DMS153 (cell line): ENCODE measurements at regions not wholly inside any gene's neighbourhood (a gene's known extent, or its start where the extent isn't known, plus 50 kb on each side); places are given as distances from the start of the nearest gene placed in this dataset.
"Not testable (repeated sequence)": the region's sequence is repeated elsewhere in the genome, so short reads cannot be mapped to it uniquely, and the experiment has no call there.

ENCODE experiments used
- DNase-seq: peaks from one replicate; lab custom pipeline; 2025; lab: John Stamatoyannopoulos, UW

DNA sequence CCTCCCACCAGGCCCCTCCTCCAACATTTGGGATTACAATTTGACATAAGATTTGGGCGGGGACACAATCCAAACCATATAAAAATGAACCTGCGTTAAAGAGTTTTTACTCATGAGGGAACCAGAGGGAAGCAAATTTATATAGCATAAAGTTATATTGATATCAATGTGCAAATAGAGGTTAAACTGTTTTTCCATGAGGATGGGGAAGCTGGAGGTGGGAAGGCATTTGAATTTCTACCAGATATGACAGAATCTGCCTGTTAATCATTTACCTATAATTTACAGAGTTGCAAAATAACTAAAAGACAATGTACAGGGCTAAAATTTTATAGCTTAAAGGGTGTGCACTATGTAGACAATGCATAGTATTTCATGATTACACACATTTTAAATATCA, 322.0 kb upstream of the FKBP1C start:
- no peak for DNase-seq

DNA sequence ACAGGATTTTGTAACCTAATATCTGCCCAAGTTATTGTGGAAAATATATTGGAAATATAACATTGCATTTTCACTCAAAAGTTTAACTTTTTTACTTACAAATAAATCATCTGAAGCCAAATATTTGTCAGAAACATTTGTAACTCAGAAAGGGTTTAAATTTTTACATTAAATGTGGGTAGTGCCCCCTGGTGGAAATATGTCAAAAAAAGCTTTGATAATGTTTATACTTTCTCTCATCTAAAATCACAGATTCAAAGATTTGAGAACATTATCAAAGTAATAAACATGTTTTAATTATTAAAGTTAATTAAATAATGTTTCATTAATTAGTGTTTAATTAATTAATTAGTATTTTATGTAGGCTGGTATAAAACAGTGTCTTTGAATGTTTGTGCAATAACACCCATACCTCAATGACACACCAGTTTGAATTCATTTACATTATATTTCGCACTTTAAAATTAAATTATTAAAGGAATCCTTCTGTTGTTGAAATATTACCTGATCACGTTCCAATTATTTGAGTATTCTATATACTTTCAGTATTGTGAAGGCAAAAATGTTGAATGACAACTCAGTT, 320.1 kb upstream of the FKBP1C start:
- DNase-seq: peak; percentile 8

DNA sequence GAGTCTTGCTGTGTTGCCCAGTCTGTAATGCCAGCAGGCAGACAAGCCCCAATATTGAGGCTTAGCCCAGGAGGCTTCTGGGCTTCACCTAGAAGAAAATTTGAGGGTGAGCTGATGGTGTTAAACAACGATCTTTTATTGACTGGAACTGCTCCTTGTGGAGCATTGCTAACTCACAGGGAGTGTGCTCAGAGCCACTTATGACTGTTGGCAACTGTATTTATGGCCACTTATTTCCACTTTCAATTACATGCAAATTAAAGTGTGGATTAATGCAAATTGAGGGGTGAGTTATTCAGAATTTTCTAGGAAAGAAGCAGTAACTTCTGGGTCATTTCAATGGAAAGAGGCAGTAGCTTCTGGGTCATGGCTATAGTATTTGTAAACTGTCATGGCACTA, 317.2 kb upstream of the FKBP1C start:
- DNase-seq: no peak

DNA sequence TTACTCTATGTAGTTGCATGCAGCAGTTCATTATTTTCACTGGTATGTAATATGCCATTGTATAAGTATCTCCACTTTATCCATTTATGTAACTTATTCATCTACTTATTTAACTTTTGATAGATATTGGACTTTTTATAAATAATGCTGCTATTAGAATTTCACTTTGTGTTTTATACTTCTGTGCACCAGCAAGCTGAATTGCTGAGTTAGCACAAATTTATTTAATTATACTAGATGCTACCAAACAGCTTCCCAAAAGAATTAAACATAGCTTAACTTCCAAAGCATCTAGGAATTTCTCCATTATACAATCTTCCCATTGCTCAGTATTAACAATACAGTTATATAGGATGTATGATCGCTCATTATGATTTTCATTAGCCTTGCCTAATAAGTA, 308.0 kb upstream of the FKBP1C start:
- no peak for DNase-seq

DNA sequence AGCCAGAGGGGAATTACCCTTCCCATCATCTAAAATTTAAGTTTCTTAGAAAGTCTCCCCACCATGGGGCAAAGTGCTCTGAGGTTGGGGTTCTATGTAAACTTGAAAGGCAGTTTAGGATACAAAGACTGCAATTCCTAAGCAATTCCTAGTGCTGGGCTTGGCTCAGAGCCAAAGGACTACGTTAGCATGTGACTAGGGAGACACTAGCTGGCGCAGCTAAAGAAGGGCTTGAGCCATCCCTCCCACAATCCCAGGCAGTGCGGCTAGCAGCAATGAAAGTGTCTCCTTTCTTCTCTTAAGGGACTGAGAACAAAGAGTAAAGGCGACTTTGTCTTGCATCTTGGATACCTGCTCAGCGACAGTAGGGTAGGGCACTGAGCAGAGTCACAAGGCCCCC, 306.6 kb upstream of the FKBP1C start:
- DNase-seq: no peak

DNA sequence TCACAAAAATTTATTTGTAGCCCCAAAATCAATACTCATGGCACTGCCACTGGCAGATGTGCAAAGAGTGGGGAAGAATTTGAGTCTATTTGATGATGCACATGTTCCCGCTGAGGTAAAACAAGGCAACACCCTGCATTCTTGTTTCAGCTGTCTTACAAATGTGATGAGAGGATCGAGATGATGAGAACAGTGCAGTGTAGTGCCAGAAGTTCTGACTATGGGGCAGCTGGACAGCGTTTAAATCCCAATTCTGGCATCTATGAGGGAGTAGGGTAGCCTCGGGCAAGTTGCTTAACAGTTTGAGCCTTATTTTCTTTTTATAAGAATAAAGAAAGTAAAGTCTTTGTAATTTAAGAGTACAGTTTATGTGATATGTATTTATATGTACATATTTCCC, 296.7 kb upstream of the FKBP1C start:
- no peak for DNase-seq

DNA sequence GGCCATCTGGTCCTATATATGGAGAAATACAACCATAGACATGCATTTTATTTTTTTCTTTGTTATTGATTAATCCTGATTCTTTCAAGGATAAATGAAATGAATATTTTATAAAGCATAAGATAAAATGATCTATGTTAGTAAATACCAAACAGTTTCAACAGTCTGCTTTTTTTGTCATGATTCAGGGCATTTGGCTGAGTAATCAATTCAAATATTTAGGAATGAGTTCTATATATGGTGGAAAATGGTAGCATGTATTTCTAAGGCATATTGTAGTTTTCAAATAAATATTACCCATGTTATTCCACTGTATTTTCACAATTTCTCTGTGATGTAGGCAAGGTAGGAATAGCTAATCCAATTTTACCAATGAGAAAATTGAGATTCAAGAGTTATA, 287.5 kb upstream of the FKBP1C start:
- no peak for DNase-seq

DNA sequence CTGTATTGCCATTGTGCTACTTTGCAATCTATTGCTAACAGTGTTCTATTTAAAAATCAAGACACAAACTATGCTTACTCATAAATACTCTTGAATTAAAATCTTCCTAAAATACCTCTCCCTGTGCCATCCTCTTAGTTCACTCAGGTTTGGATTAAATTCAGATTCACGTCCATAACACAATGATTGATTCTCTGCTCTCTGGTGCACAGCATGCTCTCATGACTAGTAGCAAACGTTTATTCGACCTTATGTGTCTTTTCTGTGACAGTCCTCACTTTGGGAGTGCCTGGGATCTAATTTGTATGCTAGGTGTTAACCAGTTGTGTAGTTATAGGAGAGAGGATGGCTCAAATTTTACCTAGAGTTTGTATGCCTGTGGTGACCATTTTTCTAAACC, 270.4 kb upstream of the FKBP1C start:
- DNase-seq: no peak

DNA sequence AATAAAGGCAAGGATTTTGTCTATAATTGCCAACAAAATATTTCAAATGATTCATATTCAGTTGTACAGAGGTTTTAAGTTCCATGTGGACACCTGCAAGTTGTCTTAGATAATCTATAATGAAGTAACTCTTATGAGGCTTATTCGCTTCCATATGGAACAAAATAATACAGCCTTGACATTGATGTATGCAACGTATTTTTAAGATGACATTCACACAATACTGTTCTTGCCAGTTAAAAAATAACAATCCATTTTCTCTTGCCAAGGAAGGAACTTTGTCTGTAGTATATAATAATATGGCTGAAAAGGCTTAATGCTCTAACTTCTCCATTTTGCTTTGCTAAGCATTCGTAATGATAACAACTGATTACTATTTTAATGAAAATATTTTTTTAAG, 269.3 kb upstream of the FKBP1C start:
- no peak for DNase-seq

DNA sequence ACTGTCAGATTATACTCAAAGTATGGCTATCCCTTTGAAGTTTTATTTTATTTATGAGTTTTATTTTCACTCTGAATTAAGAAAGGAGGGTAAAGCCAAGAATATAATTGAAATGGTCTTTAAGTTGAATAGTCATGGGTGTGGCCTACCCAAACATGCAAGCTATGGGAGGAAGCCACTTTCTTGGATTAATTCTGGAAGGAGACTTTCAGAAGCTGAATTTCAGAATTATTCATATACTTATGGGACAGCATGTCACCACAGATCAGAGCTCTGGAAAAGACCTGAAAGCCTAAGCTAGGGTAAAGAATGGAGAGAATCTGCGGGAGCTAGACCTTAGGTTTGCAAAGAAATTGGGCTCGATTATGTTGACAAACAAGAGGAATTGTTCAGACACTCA, 242.4 kb upstream of the FKBP1C start:
- DNase-seq: no peak

DNA sequence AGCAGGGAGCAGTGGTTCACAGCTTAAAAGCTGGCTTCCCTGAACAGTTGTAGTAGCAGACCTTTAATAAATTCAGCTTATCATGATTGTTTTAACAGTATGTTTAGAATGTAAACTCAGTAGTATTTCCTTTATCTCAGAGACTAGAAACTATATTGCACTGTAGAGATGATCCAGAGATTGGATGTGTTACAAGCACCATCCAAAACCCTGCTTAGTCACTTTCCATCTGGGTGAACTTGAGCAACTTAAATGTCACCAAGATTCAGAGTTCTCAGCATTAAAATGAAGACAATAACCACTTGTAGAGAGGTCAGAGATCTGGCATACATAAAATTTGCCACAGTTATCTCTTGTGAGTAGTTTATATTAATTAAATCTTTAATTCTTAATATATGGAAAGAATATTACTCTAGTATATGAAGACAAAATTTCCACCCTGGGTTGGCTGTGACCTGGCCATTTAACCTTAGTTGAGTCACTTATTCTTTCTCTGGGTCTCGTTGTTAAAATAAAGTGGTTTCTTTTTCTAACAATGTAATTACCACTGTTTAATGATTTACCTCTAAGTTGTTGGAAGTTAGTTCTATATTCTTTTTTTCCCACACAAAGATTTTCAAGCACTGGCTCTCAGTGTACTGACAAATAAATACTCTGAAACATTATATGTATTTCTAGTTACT, 239.2 kb upstream of the FKBP1C start:
- DNase-seq: no peak

DNA sequence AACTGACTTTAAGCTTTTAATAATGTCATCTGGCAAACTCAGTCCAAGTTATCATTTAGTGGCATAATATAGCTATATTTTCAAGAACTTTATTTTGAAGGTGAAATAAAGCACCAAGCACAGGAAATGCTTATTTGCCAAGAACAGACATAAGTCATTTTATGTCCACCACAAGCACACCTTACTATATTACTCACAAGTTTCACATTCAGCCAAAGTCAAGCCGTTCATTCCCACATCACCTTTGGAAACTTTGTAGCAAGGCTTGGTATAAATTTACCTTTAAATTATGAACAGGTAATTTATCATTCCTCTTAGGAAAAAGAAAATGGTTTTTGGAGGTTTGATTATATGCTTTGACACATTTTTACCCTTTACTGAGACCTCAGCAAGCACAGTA, 236.8 kb upstream of the FKBP1C start:
- DNase-seq: no peak

DNA sequence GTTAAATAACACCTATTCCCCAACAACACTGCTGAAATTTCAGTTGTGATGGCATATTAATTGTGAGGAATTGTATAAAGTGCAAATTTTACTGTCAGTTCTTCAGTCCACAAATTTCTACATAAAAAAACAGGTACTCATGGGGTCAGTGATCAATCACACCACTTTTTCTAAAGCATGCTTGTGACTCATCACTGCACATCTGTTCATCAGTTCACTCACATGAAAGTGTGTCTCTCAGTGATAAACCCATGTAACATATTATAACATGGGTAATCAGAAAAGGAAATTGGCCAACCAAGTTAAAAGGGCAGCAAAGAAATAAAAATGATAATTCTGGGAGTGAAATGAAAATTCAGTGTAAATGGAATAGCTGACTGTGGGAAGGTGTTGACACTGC, 234.7 kb upstream of the FKBP1C start:
- DNase-seq: no peak

DNA sequence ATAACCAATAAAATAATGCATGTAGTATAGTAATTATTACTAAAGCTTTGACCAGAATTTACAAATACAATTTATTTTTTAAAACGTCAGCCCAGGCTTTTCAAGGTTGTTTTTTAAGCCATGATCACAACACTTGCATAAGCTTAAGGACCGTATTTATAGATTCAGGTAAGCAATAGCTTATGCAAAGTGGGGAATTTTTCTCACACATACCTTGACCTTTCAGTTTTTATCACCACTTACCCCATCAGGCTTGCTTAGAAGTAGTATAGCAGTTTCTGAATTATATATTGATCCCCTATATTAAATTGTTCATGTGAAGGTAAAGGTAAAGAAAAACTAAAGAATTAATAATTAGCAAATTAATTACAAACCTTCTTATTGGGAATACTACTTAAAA, 232.3 kb upstream of the FKBP1C start:
- DNase-seq: no peak

DNA sequence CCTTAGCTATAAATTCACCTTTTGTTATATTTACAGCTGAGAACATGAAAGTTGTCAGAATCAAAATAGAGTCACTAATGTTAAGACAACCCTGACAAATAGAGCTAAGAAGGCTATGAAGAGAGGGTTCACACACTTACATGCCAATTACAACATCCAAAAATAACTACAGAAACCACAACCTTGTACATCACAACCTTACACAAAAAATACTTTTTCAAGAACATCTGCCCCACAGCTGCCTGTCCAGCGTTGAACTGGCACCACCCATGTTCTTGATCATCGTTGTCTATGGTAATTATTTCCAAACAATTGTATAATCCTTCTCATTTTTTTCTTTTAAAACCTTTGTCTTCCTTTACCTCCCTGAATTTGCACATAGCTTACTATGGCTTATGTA, 231.2 kb upstream of the FKBP1C start:
- DNase-seq: no peak

DNA sequence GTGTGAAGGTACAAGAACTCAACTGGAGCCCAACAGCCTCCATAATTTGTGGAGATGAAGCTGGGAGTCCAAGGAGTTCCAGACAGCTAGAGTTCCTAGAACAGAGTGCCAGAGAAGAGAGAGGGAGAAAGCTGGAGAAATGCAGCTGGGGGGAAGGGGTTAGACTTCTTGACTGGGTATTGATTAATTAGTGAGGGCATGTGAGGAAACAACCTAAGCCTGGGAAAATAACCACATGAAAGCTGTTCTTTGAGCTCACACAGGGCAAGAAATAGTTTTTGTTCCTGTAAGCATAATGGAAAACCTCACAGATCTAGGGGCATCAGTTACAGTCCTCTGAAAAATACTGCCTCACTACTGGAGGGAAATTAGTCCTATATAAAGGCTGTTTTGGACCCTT, 230.5 kb upstream of the FKBP1C start:
- DNase-seq: no peak

DNA sequence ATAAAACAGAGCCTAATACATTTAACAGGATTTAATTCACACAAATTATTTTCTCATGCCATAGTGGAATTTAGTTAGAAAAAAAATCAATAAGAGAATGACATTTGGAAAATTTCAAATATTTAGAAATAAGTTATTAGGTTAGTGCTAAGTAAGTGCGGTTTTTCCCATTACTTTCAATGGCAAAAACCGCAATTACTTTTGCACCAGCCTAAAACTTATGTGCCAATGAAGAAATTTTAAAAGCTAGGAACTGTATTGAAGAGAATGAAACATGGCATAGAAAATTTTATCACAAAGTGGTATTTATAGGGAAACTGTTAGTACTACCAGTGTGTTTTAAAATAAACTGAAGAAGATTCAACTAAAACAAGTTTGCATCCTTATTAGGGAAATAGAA, 228.3 kb upstream of the FKBP1C start:
- DNase-seq: no peak

DNA sequence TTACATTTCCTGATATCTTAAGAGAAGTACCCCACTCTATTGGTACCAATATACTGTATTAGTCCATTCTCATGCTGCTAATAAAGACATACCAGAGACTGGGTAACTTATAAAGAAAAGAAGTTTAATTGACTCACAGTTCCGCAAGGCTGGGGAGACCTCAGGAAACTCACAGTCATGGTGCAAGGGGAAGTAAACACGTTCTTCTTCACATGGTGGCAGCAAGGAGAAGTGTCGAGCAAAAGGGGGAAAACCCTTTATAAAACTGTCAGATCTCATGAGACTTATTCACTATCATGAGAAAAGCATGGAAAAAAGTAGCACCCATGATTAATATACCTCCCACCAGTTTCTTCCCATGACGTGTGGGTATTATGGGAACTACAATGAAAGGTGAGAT, 219.6 kb upstream of the FKBP1C start:
- not testable (repeated sequence) for DNase-seq

DNA sequence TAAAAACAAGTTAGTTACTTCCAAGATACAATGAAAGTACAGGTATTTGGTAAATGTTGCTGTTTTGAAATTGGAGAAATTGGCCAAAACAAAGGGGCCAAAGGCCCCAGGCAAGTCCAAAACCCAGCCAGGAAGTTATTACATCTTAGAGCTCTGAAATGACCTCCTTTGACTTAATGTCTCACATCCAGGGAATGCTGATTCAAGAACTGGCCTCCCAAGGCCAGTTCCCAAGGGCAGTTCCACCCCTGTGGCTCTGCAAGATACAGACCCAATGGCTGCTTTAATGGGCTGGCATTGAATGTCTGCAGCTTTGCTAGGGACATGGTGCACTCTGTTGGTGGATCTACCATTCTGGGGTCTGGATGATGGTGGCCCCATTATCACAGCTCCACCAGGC, 217.3 kb upstream of the FKBP1C start:
- DNase-seq: no peak

DNA sequence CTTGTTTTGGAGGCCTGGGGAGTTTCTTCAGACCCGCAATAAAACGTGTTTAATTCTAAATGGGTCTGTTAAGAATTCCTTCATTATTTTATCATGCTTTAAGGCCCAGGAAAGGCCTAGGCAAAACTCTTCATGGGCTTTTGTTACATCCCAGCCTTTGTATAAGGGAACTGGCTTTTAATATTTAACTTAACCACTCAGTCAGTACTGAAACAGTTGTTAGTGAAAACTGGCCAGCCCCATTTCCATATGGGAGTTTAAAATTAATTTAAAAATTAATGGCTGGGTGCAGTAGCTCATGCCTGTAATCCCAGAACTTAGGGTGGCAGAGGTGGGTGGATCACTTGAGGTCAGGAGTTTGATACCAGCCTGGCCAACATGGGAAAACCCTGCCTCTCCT, 213.2 kb upstream of the FKBP1C start:
- no peak for DNase-seq

DNA sequence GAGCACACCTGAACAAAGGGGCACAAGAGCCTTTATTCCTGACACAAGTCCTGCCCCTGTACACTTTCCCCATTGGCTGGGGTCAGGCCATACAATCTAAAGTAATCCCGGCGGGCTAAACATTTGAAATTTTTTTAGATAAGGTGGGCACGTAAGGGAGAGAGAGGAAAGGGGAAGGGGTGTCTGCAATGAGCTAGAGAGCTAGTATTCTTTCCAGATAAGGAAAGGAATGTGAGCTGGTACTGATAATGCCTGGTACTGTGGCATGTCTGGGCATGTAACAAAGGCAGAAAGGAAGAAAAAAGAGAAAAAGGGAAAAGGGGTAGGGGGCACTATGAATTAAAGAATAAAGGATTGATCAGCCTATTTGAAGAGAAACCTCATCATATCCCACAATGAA, 212.0 kb upstream of the FKBP1C start:
- DNase-seq: not testable (repeated sequence)

DNA sequence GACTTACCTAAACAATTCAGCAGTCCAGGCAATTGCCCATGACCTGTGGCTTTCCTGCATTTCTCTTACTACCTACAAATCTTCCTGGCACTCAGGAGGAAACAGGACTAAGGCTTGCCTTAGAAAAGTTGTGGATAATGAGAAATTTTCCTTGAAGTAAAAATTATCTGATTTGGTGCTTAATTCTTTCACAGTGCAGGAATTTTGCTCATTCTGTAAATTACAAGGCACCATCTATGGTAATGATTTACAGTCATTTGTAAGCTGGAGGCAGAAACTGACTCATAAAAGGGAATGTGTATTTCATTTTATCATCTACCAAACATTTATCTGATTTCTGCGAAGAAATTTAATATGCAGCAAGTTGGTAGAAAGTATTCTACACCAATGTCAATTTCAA, 211.5 kb upstream of the FKBP1C start:
- DNase-seq: no peak

DNA sequence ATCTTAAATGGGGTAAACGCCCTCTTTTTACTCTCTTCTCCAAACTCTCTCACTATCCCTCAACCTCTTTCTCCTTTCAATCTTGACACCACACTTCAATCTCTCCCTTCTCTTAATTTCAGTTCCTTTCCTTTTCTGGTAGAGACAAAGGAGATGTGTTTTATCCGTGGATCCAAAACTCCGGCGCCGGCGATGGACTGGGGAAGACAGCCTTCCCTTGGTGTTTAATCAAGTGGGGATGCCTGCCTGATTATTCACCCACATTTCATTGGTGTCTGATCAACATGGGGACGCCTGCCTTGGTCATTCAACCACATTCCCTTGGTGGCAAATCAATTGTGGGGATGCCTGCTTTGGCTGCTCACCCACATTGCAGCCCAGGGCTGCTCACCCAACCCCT, 205.3 kb upstream of the FKBP1C start:
- DNase-seq: not testable (repeated sequence)

DNA sequence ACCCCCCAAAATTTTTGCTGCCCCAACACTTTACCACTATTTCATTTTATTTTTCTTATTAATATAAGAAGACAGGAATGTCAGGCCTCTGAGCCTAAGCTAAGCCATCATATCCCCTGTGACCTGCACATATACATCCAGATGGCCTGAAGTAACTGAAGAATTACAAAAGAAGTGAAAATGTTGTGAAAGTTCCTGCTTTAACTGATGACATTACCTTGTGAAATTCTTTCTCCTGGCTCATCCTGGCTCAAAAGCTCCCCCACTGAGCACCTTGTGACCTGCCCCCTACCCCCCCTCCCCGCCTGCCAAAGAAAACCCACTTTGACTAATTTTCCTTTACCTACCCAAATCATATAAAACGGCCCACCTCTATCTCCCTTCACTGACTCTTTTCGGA, 200.3 kb upstream of the FKBP1C start:
- DNase-seq: not testable (repeated sequence)
